ENCODE measurements at regions not wholly inside any gene's neighbourhood (a gene's known extent, or its start where the extent isn't known, plus 50 kb on each side); places are given as distances from the start of the nearest gene placed in this dataset.
"Not testable (repeated sequence)": the region's sequence is repeated elsewhere in the genome, so short reads cannot be mapped to it uniquely, and the experiment has no call there.

DNA sequence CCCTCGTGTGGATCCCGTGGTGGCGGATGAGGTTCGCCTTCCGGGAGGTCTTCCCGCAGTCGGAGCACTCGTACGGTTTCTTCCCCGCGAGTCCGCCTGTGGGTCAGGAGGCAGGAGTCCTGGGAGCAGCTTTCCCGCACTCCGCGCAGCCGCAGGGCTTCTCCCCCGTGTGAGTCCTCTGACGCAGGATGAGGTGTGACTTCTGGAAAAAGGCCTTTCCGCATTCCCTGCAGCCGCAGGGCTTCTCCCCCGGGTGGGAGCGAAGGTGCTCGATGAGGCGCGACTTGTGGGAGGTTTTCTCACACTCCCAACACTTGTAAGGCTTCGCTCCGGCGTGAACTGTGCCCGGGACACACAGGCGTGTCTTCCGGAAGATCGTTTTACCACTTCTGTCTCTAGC, 68.8 kb upstream of the WIPI2 start:
- not testable (repeated sequence) for H3K14ac ChIP-seq (ENCODE audit: insufficient read depth, low read length); H4K20me1 ChIP-seq (ENCODE audit: control insufficient read depth, insufficient read depth, insufficient read length); H3K18ac ChIP-seq (ENCODE audit: insufficient read length, low read depth, low read length); H3K23me2 ChIP-seq (ENCODE audit: insufficient read length, low read depth, low read length, poor library complexity, severe bottlenecking); H3K9me3 Mint-ChIP-seq; H2BK5ac ChIP-seq (ENCODE audit: insufficient read length, low read length); H3K4me3 Mint-ChIP-seq; H3K23ac ChIP-seq (ENCODE audit: insufficient read length, low read depth, low read length); H3K4me1 ChIP-seq (ENCODE audit: insufficient read depth, low read length); H3K4ac ChIP-seq (ENCODE audit: low read depth, low read length); H2AK5ac ChIP-seq (ENCODE audit: insufficient read length, low read length); H2BK20ac ChIP-seq (ENCODE audit: low read depth, low read length, poor library complexity, severe bottlenecking); H3K79me2 ChIP-seq (ENCODE audit: insufficient read depth, low read length); H3K56ac ChIP-seq (ENCODE audit: insufficient read length, low read depth, low read length); H2BK12ac ChIP-seq (ENCODE audit: insufficient read length, low read depth, low read length); H4K5ac ChIP-seq (ENCODE audit: insufficient read length, low read depth, low read length); H3K9ac ChIP-seq (ENCODE audit: extremely low read depth, insufficient read length, low read length); H3K4me2 ChIP-seq (ENCODE audit: insufficient read depth, insufficient read length, low read length); H3T11ph ChIP-seq (ENCODE audit: low read length); H3K79me1 ChIP-seq (ENCODE audit: insufficient read depth, low read depth, low read length, poor library complexity, severe bottlenecking); DNase-seq; H3K27me3 ChIP-seq (ENCODE audit: insufficient read depth, low read length); H3K27ac Mint-ChIP-seq; H3K27ac ChIP-seq (ENCODE audit: insufficient read length, low read depth, low read length); H2BK15ac ChIP-seq (ENCODE audit: low read depth, low read length); H4K8ac ChIP-seq (replicated peaks; ENCODE audit: insufficient read length, low read depth, low read length); H3K9me3 ChIP-seq (ENCODE audit: control insufficient read depth, low read depth, low read length); H2BK120ac ChIP-seq (ENCODE audit: low read depth, low read length, poor library complexity, severe bottlenecking); H3K4me1 Mint-ChIP-seq; H4K91ac ChIP-seq (ENCODE audit: insufficient read length, low read depth, low read length); H2AFZ ChIP-seq (ENCODE audit: low read length); H3K36me3 Mint-ChIP-seq (ENCODE audit: insufficient read depth in 1 of 3, low read depth in 3 of 3)
- H3K27me3 Mint-ChIP-seq (ENCODE audit: low read depth), result peaks cover 13% of the 10 kb centered on the region
- no CpG with 5 or more reads among the region's 32 CpGs for WGBS (ENCODE audit: extremely low coverage, insufficient read length, low lambda C conversion rate)

GRCh38 chr7:5131238-5131637, 58.8 kb upstream of the WIPI2 start:
- not testable (repeated sequence) for H3K4me1 ChIP-seq (ENCODE audit: insufficient read depth, low read length); H3K27ac Mint-ChIP-seq; H3K27me3 Mint-ChIP-seq (ENCODE audit: low read depth); H3K4me2 ChIP-seq (ENCODE audit: insufficient read depth, insufficient read length, low read length); H3K23ac ChIP-seq (ENCODE audit: insufficient read length, low read depth, low read length); H3K27me3 ChIP-seq (ENCODE audit: insufficient read depth, low read length); H3K23me2 ChIP-seq (ENCODE audit: insufficient read length, low read depth, low read length, poor library complexity, severe bottlenecking); H2BK120ac ChIP-seq (ENCODE audit: low read depth, low read length, poor library complexity, severe bottlenecking); H3K79me1 ChIP-seq (ENCODE audit: insufficient read depth, low read depth, low read length, poor library complexity, severe bottlenecking); H3T11ph ChIP-seq (ENCODE audit: low read length); H4K91ac ChIP-seq (ENCODE audit: insufficient read length, low read depth, low read length); H3K27ac ChIP-seq (ENCODE audit: insufficient read length, low read depth, low read length); DNase-seq; H3K4ac ChIP-seq (ENCODE audit: low read depth, low read length); H4K8ac ChIP-seq (replicated peaks; ENCODE audit: insufficient read length, low read depth, low read length); H4K20me1 ChIP-seq (ENCODE audit: control insufficient read depth, insufficient read depth, insufficient read length); H3K79me2 ChIP-seq (ENCODE audit: insufficient read depth, low read length); H3K36me3 Mint-ChIP-seq (ENCODE audit: insufficient read depth in 1 of 3, low read depth in 3 of 3); H3K9me3 ChIP-seq (ENCODE audit: control insufficient read depth, low read depth, low read length); H3K4me3 Mint-ChIP-seq; H3K18ac ChIP-seq (ENCODE audit: insufficient read length, low read depth, low read length); H2BK15ac ChIP-seq (ENCODE audit: low read depth, low read length); H3K9ac ChIP-seq (ENCODE audit: extremely low read depth, insufficient read length, low read length); H3K9me3 Mint-ChIP-seq; H3K14ac ChIP-seq (ENCODE audit: insufficient read depth, low read length); H2BK5ac ChIP-seq (ENCODE audit: insufficient read length, low read length); H4K5ac ChIP-seq (ENCODE audit: insufficient read length, low read depth, low read length); H3K4me1 Mint-ChIP-seq; H3K56ac ChIP-seq (ENCODE audit: insufficient read length, low read depth, low read length); H2BK12ac ChIP-seq (ENCODE audit: insufficient read length, low read depth, low read length); H2BK20ac ChIP-seq (ENCODE audit: low read depth, low read length, poor library complexity, severe bottlenecking); H2AFZ ChIP-seq (ENCODE audit: low read length); H2AK5ac ChIP-seq (ENCODE audit: insufficient read length, low read length)
- no CpG with 5 or more reads among the region's 8 CpGs for WGBS (ENCODE audit: extremely low coverage, insufficient read length, low lambda C conversion rate)
